ENCODE measurements at regions not wholly inside any gene's neighbourhood (a gene's known extent, or its start where the extent isn't known, plus 50 kb on each side); places are given as distances from the start of the nearest gene placed in this dataset.

- Mint-ChIP-seq H3K9me3 (ENCODE audit: unreplicated experiment) (no peaks in the 10 kb centered on the region), H3K4me1 (ENCODE audit: unreplicated experiment) (no peaks in the 10 kb centered on the region), H3K27me3 (ENCODE audit: unreplicated experiment) (peaks cover 8% of the 10 kb centered on the region), H3K27ac (ENCODE audit: unreplicated experiment) (no peak overlapping the region), H3K4me3 (ENCODE audit: unreplicated experiment) (no peak overlapping the region), H3K36me3 (ENCODE audit: low read depth, unreplicated experiment) (peaks cover 3% of the 10 kb centered on the region)
- TF ChIP-seq CTCF (IDR thresholded peaks at IDR 0.05; ENCODE audit: unreplicated experiment) = no peak
- no peak for DNase-seq (ENCODE audit: low spot score)
Observed at GRCh38 chr2:239895116-239895515, 130.0 kb downstream of the NDUFA10 start.

GRCh38 chr2:239894276-239894675 lies 130.9 kb downstream of the NDUFA10 start:
- Mint-ChIP-seq H3K27me3 (ENCODE audit: unreplicated experiment) (peaks cover 8% of the 10 kb centered on the region), H3K27ac (ENCODE audit: unreplicated experiment) (no peak overlapping the region), H3K9me3 (ENCODE audit: unreplicated experiment) (no peaks in the 10 kb centered on the region), H3K4me3 (ENCODE audit: unreplicated experiment) (no peak overlapping the region), H3K4me1 (ENCODE audit: unreplicated experiment) (no peaks in the 10 kb centered on the region), H3K36me3 (ENCODE audit: low read depth, unreplicated experiment) (peaks cover 3% of the 10 kb centered on the region)
- DNase-seq (ENCODE audit: low spot score) = no peak
- TF ChIP-seq CTCF (IDR thresholded peaks at IDR 0.05; ENCODE audit: unreplicated experiment) = no peak

GRCh38 chr2:239893236-239893515 lies 132.0 kb downstream of the NDUFA10 start:
- no peak overlapping the region for H3K27ac Mint-ChIP-seq (ENCODE audit: unreplicated experiment)
- H3K9me3 Mint-ChIP-seq (ENCODE audit: unreplicated experiment) = no peaks in the 10 kb centered on the region
- TF ChIP-seq CTCF (IDR thresholded peaks at IDR 0.05; ENCODE audit: unreplicated experiment) = no peak
- H3K36me3 Mint-ChIP-seq (ENCODE audit: low read depth, unreplicated experiment) = peaks cover 3% of the 10 kb centered on the region
- no peak for DNase-seq (ENCODE audit: low spot score)
- peaks cover 8% of the 10 kb centered on the region for H3K27me3 Mint-ChIP-seq (ENCODE audit: unreplicated experiment)
- H3K4me3 Mint-ChIP-seq (ENCODE audit: unreplicated experiment) = no peak overlapping the region
- no peaks in the 10 kb centered on the region for H3K4me1 Mint-ChIP-seq (ENCODE audit: unreplicated experiment)

GRCh38 chr2:239892441-239893235 lies 132.5 kb downstream of the NDUFA10 start:
- H3K36me3 Mint-ChIP-seq (ENCODE audit: low read depth, unreplicated experiment) = peaks cover 3% of the 10 kb centered on the region
- no peak for TF ChIP-seq CTCF (IDR thresholded peaks at IDR 0.05; ENCODE audit: unreplicated experiment)
- peaks cover 8% of the 10 kb centered on the region for H3K27me3 Mint-ChIP-seq (ENCODE audit: unreplicated experiment)
- H3K9me3 Mint-ChIP-seq (ENCODE audit: unreplicated experiment) = no peaks in the 10 kb centered on the region
- H3K4me1 Mint-ChIP-seq (ENCODE audit: unreplicated experiment) = no peaks in the 10 kb centered on the region
- no peak overlapping the region for H3K4me3 Mint-ChIP-seq (ENCODE audit: unreplicated experiment)
- no peak for DNase-seq (ENCODE audit: low spot score)
- H3K27ac Mint-ChIP-seq (ENCODE audit: unreplicated experiment) = no peak overlapping the region

GRCh38 chr2:239891698-239892097 lies 133.4 kb downstream of the NDUFA10 start:
- H3K36me3 Mint-ChIP-seq (ENCODE audit: low read depth, unreplicated experiment) = no peaks in the 10 kb centered on the region
- peaks cover 8% of the 10 kb centered on the region for H3K27me3 Mint-ChIP-seq (ENCODE audit: unreplicated experiment)
- DNase-seq (ENCODE audit: low spot score) = no peak

More at GRCh38 chr2:239891698-239892097, 133.4 kb downstream of the NDUFA10 start:
- no peak for TF ChIP-seq CTCF (IDR thresholded peaks at IDR 0.05; ENCODE audit: unreplicated experiment)
- H3K9me3 Mint-ChIP-seq (ENCODE audit: unreplicated experiment) = no peaks in the 10 kb centered on the region
- no peak overlapping the region for H3K27ac Mint-ChIP-seq (ENCODE audit: unreplicated experiment)
- H3K4me1 Mint-ChIP-seq (ENCODE audit: unreplicated experiment) = no peaks in the 10 kb centered on the region
- no peak overlapping the region for H3K4me3 Mint-ChIP-seq (ENCODE audit: unreplicated experiment)

Data from endothelial cell (in vitro differentiated cells).